Memory B cell (primary cell): ENCODE measurements at regions not wholly inside any gene's neighbourhood (a gene's known extent, or its start where the extent isn't known, plus 50 kb on each side); places are given as distances from the start of the nearest gene placed in this dataset.

Experiments
- ATAC-seq: fragments of 150-1000 bp; cut with Tn5 transposase; 2 replicates; pipeline ENCODE4 v1.10.0; 2021; ENCODE audit warnings: low read depth, mild to moderate bottlenecking, moderate library complexity
- DNase-seq, 2 donors: peaks; one replicate each; pipeline ENCODE4 v3.0.0; 2022; ENCODE audit warnings: low spot score in 2 of 2
- H3K27ac Mint-ChIP-seq: one replicate; pipeline ENCODE4 v1.8.0; 2022; ENCODE audit warnings: mild to moderate bottlenecking, moderate library complexity, mixed read lengths
- H3K27me3 Mint-ChIP-seq: one replicate; pipeline ENCODE4 v1.8.0; 2022; ENCODE audit warnings: mixed read lengths
- H3K36me3 Mint-ChIP-seq: one replicate; pipeline ENCODE4 v1.8.0; 2022; ENCODE audit warnings: mild to moderate bottlenecking, mixed read lengths
- H3K4me1 Mint-ChIP-seq: one replicate; pipeline ENCODE4 v1.8.0; 2022; ENCODE audit warnings: mixed read lengths
- H3K4me3 Mint-ChIP-seq: one replicate; pipeline ENCODE4 v1.8.0; 2022; ENCODE audit warnings: mild to moderate bottlenecking, moderate library complexity, mixed read lengths
- H3K9me3 Mint-ChIP-seq: one replicate; pipeline ENCODE4 v1.8.0; 2022; ENCODE audit warnings: mixed read lengths

DNA sequence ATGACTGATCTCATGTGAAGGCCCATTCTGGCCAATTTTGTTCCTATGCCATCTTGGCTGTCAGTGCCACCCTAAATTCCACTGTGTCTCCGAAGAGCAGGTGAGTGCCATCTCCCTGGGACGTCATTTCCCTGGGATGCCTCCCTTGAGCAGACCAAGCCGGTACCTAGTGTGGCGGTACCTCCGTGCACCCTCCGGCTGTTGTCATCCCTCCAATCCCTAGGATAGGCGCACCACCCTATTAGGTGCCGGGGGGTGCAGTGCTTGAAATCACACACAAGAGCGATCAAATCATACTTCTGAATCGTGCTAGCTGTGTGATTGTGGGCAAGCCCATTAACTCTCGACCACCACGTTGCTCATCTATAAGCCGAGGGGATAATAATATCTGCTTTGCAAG lies 81.8 kb upstream of the GLI2 start:
- ATAC-seq (no peak), DNase-seq (no peak)
- no peak overlapping the region for H3K4me3 Mint-ChIP-seq
- H3K9me3 Mint-ChIP-seq, result peaks cover 18% of the 10 kb centered on the region
- H3K36me3 Mint-ChIP-seq, result peaks cover 4% of the 10 kb centered on the region
- no peaks in the 10 kb centered on the region for H3K4me1 Mint-ChIP-seq
- H3K27me3 Mint-ChIP-seq, result peaks cover 16% of the 10 kb centered on the region
- no peak overlapping the region for H3K27ac Mint-ChIP-seq

DNA sequence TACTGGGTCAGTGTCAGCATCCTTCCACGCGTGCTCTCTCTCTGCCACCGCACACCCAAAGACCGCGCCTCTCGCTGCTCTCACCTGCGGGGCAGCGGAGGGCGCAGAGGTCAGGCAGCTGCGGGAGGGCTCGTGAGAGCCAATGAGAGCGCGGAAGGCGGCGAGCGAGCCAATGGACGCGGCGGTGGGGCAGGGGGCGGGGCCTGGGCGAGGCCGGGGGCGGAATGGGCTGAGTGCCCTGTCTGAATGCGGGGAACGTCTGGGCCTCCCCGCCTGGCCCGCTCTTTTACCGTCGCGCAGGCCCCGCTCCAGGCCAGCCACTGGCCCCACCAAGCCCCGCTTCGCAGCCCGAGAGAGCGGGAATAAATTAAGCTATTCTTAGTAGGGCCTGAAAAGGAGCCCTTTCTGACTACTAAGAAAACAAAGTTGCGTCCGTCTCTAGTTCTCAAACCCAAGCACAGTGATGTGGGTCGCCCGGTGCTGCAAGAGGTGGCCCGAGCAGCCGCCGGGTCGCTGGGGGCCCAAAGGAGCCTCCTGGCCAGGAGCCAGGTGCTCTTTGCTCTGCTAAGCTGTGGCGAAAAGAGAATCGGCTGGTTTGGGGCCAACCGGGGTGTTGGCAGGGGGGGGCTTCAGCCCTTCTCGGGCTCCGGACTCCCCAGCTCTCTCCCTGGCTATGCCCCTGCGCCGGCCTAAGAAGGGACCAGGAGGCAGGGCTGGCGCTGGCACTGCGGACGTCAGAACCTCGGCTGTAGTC lies 81.1 kb upstream of the GLI2 start:
- H3K4me1 Mint-ChIP-seq, result no peaks in the 10 kb centered on the region
- DNase-seq, result no peak
- peaks cover 2% of the 10 kb centered on the region for H3K36me3 Mint-ChIP-seq
- peaks cover 21% of the 10 kb centered on the region for H3K27me3 Mint-ChIP-seq
- no peak for ATAC-seq
- H3K27ac Mint-ChIP-seq, result no peak overlapping the region
- no peak overlapping the region for H3K4me3 Mint-ChIP-seq
- H3K9me3 Mint-ChIP-seq, result peaks cover 18% of the 10 kb centered on the region

DNA sequence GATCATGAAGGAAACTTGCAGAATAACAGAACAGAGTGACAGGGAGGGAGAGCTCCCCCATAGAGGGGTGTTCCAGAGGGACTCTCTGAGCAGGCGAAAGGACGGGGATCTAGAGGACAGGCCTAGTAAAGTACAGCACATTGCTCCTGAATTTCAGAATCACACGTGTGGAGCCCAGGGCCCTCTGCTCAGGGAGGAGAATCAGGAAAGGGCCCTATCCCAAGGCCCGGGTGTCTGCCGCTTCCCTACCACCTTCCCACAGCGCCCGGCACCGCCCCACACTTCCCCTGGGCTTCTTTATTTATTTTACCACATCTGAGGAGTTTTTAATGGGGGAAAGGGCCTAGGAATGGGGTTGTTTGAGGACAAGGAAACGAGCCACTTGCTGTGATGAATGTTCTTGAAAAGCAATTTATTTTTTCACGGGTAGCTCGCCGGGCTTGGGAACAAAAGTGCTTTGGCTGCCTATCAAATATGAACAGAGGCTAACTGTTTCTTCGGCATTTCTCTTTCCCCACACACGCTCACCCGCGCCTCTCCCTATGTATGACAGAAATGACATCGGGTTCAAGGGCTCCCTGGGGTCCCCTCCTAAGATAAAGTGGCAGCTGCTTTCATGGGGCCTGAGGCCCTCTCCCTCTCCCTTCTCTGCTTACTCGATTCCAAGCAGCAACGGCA lies 79.3 kb upstream of the GLI2 start:
- Mint-ChIP-seq H3K9me3 (peaks cover 4% of the 10 kb centered on the region), H3K4me1 (no peaks in the 10 kb centered on the region)

DNA sequence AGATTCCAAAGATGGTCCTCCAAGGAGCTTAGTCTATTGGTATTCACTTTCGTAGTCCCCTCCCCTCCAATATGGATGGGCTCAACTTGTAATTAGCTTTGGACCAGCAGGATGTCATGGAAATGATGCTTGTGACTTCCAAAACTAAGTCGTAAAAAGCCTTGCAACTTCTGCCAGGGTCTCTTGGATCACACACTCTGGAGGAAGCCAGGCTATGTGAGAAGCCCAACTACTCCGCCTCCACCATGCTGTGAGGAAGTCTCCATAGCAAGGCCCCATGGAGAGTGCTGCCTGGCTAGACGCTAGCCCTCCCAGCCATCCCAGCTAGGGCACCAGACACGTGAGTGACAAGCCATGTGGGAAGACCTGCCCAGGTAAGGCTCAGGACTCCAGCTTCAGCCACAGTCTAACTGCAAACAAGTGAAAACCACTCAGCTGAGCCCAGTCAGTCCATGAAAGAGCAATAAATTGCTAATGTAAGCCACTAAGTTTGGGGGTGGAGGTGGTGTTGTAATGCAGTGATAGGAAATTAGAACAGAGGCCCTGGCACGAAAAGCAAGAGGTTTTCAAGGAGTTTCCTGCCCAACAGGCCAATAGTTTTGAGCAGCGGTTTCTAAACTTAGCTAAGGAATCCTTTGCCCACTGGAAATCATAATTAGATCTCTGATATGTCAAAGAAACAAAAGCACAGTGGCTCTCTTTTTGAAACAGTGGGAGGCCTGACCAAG lies 77.5 kb upstream of the GLI2 start:
- Mint-ChIP-seq H3K4me1 (no peaks in the 10 kb centered on the region), H3K27ac (no peak overlapping the region), H3K27me3 (peaks cover 19% of the 10 kb centered on the region), H3K4me3 (no peak overlapping the region), H3K36me3 (no peaks in the 10 kb centered on the region), H3K9me3 (no peaks in the 10 kb centered on the region)
- no peak for ATAC-seq
- no peak for DNase-seq

More for the DNA sequence above, 79.3 kb upstream of the GLI2 start:
- ATAC-seq (no peak), DNase-seq (no peak)
- Mint-ChIP-seq H3K4me3 (no peak overlapping the region), H3K27me3 (peaks cover 19% of the 10 kb centered on the region), H3K27ac (no peak overlapping the region), H3K36me3 (no peaks in the 10 kb centered on the region)

DNA sequence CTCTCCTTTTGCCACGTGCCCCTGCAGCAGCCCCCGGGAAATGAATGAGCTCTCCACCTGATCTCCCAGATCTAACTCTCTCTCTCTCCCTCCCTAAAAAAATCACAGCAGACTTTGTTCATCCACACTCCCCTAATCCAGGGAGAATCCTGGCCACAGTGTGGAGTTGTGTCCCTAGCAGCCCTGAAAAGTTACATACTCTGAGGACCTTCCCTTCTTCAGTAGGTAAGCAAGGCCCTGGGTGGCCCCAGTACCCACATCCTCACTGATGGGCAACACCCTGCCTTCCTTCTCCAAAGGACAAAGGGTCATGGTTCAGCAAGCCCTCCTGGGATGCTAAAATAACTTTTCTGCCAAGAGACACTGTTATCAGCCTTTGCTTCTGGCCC lies 76.9 kb upstream of the GLI2 start:
- Mint-ChIP-seq H3K4me3 (no peak overlapping the region), H3K27ac (no peak overlapping the region), H3K36me3 (no peaks in the 10 kb centered on the region), H3K4me1 (no peaks in the 10 kb centered on the region), H3K27me3 (peaks cover 18% of the 10 kb centered on the region), H3K9me3 (no peaks in the 10 kb centered on the region)
- ATAC-seq (no peak), DNase-seq (no peak)

DNA sequence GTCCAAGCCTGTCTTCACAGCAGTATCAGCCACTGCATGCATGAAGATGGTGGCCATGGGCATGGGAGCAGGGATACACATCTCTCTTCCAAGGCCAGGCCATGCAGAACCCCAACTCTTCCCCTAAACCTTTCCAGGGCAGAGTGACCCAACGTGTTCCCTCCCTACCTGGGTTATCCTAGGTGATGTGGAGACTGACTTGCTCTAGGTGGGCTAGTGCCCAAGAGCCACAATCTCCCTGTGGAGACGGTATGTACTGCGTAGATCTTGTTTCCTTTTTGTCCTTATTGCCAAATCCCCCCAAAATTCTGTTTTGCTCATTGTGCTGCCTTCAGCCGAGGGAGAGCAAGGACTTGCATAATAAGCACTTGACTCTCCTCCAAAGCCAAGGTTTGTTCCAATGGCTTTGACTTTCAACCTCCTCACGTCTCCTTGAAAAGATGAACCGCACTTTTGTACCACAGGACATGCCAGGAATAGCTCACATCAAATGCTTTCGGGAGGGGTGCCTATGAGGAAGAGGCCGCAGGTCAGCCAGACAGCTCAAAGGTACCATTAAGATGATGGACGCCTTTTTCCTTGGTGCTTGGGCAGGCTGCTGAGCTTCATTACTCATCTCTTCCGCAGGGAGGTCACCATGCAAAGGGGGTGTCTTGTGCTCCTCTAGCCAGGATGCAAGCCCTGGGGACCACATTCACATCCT lies 76.2 kb upstream of the GLI2 start:
- peaks cover 2% of the 10 kb centered on the region for H3K36me3 Mint-ChIP-seq
- peaks cover 16% of the 10 kb centered on the region for H3K27me3 Mint-ChIP-seq
- H3K4me1 Mint-ChIP-seq, result no peaks in the 10 kb centered on the region
- DNase-seq, result no peak
- no peak overlapping the region for H3K4me3 Mint-ChIP-seq
- no peak for ATAC-seq
- peaks cover 3% of the 10 kb centered on the region for H3K9me3 Mint-ChIP-seq
- H3K27ac Mint-ChIP-seq, result no peak overlapping the region

DNA sequence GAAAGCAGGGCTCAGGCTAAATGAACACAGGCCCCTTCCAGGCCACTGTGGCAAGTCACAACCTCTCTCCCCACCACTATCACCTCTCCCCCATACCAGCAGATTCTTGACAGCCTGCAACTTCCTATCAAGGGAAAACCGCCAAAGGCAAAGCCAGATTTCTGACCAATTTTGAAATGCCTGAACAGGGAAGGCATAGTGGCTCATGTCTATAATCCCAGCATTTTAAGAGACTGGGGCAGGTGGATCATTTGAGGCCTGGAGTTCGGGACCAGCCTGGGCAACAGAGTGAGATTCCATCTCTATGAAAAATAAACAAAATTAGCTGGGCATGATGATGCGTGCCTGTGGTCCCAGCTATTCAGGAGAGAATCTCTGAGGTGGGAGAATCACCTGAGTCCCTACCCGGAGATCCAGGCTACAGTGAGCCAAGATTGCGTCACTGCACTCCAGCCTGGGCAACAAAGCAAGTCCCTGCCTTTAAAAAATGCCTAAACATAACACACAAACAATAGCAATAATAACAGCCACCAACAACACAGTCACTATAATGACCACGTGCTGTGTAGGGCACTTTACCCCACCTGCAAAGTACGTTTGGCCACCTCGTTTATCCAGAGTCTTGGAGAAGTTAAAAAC lies 75.5 kb upstream of the GLI2 start:
- peaks cover 13% of the 10 kb centered on the region for H3K27me3 Mint-ChIP-seq
- H3K4me3 Mint-ChIP-seq, result no peak overlapping the region
- no peaks in the 10 kb centered on the region for H3K4me1 Mint-ChIP-seq
- peaks cover 5% of the 10 kb centered on the region for H3K9me3 Mint-ChIP-seq
- peaks cover 2% of the 10 kb centered on the region for H3K36me3 Mint-ChIP-seq
- DNase-seq, result no peak
- no peak overlapping the region for H3K27ac Mint-ChIP-seq
- no peak for ATAC-seq

DNA sequence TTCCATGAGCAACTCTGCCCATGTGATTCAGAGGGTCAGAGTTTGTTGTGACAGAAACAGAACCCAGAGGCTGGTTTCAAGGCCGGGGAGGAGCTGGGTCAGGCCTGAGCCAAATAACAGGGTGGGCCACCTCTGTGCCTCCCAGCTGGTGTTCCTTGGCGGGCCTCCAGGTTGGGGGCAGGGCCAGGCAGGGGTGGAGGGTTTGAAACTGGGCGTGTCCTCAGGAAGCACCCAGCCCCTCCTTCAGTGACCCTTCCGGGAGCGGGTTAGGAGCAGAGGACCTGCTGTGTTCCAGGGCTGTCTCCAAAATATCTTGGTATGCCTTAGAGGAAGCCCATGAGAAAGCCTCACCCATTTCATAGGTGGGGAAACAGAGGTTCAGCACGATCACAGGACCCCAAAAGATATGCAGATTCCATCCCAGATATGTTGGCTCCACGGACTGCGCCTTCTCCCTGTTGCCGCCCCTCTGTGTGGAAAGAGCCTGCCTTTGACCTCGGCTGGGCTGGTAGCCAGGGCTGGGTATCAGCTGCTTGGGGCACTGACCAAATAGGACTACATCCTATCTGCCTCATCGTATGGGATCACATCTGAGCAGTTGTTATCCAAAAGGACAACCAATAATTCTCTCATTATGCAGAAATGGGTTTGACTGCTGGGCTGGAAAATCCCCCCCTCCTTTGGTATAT lies 74.8 kb upstream of the GLI2 start:
- Mint-ChIP-seq H3K4me1 (no peaks in the 10 kb centered on the region), H3K27ac (no peak overlapping the region), H3K27me3 (peaks cover 13% of the 10 kb centered on the region), H3K9me3 (peaks cover 8% of the 10 kb centered on the region), H3K4me3 (no peak overlapping the region), H3K36me3 (peaks cover 2% of the 10 kb centered on the region)
- DNase-seq (no peak), ATAC-seq (no peak)

DNA sequence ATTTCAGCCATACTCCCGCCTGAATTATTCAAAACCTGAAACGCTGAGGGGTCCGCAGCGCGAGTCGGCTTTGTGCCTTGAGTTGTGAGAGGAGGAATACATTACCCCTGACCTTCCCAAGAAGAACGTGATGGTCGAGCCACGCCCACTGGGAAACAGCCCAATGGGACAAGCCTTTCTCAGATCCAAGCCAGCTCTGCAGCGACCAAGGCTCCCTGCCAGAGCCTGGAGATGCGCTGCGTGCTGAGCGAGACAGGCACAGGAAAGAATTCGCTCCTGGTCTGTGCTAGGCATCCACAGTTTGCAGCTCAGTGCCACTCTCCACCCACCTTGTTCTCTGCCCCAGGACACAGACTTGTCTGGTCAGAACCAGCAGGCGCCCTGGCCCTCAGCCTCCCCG lies 74.1 kb upstream of the GLI2 start:
- peaks cover 13% of the 10 kb centered on the region for H3K9me3 Mint-ChIP-seq
- peaks cover 10% of the 10 kb centered on the region for H3K27me3 Mint-ChIP-seq
- peaks cover 2% of the 10 kb centered on the region for H3K36me3 Mint-ChIP-seq
- DNase-seq, result no peak
- no peaks in the 10 kb centered on the region for H3K4me1 Mint-ChIP-seq
- H3K27ac Mint-ChIP-seq, result no peak overlapping the region
- no peak for ATAC-seq
- H3K4me3 Mint-ChIP-seq, result no peak overlapping the region

DNA sequence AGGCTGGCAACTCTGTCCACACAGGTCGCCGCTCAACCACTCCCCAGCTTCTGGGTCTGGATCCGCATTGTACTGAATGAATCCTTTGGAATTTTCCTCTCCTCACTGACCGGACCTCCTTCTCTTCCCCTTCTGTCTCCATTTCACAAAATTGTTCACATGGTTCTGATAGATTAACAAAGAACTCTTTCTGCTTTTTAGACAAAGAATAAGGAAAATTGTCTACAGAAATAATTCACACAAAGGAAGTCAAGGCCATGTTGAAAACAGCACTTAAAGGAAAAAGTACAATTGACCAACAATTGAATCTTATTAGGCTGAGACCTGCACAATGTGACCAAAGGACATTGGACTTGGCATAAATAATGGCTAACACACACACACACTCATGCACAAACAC lies 73.6 kb upstream of the GLI2 start:
- peaks cover 9% of the 10 kb centered on the region for H3K27me3 Mint-ChIP-seq
- H3K4me3 Mint-ChIP-seq, result no peak overlapping the region
- peaks cover 15% of the 10 kb centered on the region for H3K9me3 Mint-ChIP-seq
- peaks cover 5% of the 10 kb centered on the region for H3K36me3 Mint-ChIP-seq
- no peak for ATAC-seq
- no peak overlapping the region for H3K27ac Mint-ChIP-seq
- no peaks in the 10 kb centered on the region for H3K4me1 Mint-ChIP-seq
- DNase-seq, result no peak

DNA sequence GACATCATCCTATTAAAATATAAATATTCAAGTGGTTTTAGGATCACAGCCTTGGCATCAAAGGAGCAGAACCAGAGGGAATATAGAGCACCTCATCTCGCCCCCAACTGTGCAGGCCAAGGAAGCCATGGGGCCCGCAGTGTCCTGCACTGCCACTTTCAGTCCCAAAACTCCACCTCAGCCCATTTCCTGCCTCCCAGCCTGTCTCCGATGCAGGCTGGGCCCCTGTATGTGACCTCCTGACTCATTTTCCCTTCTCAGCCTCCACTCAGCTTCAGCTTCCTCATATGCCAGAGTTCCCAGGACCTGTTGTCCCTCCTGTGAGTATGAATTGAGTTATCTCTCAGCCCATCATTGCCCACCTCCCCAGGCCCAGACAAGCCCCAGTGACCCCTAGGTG lies 72.9 kb upstream of the GLI2 start:
- no peak for ATAC-seq
- no peaks in the 10 kb centered on the region for H3K4me1 Mint-ChIP-seq
- H3K4me3 Mint-ChIP-seq, result no peak overlapping the region
- peaks cover 5% of the 10 kb centered on the region for H3K27me3 Mint-ChIP-seq
- H3K36me3 Mint-ChIP-seq, result peaks cover 5% of the 10 kb centered on the region
- DNase-seq, result no peak
- peaks cover 16% of the 10 kb centered on the region for H3K9me3 Mint-ChIP-seq
- H3K27ac Mint-ChIP-seq, result no peak overlapping the region

DNA sequence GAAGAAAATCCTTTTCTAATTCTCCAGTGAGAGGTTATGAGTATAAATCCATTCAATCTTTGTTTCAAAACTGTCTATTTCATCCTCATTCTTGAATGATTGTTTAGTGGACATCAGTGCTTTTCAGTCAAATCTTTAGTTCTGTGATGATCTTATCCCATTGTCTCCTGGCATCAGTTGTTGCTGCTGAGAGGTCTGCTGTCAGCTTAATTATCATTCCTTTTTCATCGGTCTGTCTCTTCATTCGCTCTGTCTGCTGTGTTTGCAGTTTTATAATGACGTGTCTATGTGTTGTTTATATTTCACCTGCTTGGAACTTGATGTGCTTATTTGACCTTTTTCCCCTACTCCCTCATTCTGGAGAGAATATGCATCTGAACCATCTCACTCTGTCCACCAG lies 69.2 kb upstream of the GLI2 start:
- no peak for DNase-seq
- no peak overlapping the region for H3K27ac Mint-ChIP-seq
- H3K9me3 Mint-ChIP-seq, result peaks cover 20% of the 10 kb centered on the region
- peaks cover 8% of the 10 kb centered on the region for H3K27me3 Mint-ChIP-seq
- H3K36me3 Mint-ChIP-seq, result peaks cover 5% of the 10 kb centered on the region
- no peak overlapping the region for H3K4me3 Mint-ChIP-seq
- no peak for ATAC-seq
- H3K4me1 Mint-ChIP-seq, result peaks cover 5% of the 10 kb centered on the region

DNA sequence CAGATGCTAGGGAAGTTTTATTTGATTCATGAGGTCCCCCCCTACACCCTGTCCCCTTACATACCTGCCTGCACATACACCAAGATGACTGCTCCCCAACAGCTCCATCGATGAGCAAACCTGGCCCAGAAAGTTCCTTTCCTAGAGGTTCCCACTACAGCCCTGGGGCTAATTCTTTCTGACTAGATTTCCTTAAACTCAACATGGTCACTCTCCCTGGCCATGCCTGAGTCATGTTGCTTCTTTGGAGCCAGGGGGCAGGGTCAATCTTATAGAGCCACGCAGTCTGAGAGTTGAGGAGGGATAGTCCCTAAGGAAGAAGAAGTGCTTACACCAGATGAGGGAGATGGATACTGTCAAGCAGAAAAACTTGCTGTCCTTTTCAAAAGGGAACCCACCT lies 67.7 kb upstream of the GLI2 start:
- ATAC-seq, result no peak
- H3K27me3 Mint-ChIP-seq, result peaks cover 14% of the 10 kb centered on the region
- no peak overlapping the region for H3K27ac Mint-ChIP-seq

More for the DNA sequence above, 67.7 kb upstream of the GLI2 start:
- Mint-ChIP-seq H3K4me3 (no peak overlapping the region), H3K36me3 (peaks cover 5% of the 10 kb centered on the region), H3K4me1 (peaks cover 5% of the 10 kb centered on the region), H3K9me3 (peaks cover 20% of the 10 kb centered on the region)
- no peak for DNase-seq
